NCI-H1930 (cell line): ENCODE measurements at regions not wholly inside any gene's neighbourhood (a gene's known extent, or its start where the extent isn't known, plus 50 kb on each side); places are given as distances from the start of the nearest gene placed in this dataset.
A peak's percentile ranks its signal among the peaks of the same experiment; 100 is the strongest.

Experiments used
- DNase-seq, 2 experiments: peaks; one replicate each; lab custom pipeline; 2025; lab: John Stamatoyannopoulos, UW

DNA sequence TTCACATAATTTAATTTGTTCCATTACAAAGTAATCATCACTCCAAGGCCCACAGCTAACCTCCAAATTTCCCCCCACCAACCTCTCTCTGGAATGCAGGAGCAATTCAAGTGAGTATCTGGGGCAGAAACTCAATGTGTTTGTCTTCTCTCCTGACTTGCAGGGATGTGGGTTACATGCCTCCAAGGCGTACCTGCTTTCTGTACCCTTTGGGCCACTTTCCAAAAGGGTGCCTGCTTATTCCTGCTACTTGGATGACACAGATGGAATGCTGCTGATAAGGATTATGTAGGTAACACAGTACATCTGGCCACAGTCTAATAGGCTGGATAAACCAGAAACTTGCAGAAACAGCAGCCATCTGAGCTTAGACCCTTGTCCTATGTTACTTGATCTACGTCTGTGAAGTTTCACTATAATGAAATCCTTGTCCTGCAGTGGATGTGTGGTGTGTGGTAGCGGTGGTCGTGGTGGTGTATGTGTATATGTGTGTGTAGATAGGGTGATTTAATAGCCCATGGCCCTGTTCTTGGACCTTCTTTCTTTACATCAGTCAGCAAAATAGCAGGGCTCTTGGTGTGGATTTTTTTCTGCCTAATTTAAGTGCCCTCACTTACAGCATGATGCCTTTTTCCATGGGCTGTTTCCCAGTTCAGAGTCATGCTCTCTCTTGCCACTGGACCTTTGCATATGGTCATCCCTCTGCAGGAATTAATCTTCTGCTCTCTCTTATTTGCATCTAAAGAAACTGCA, 175.9 kb downstream of the ZDHHC21 start:
- no peak for DNase-seq

DNA sequence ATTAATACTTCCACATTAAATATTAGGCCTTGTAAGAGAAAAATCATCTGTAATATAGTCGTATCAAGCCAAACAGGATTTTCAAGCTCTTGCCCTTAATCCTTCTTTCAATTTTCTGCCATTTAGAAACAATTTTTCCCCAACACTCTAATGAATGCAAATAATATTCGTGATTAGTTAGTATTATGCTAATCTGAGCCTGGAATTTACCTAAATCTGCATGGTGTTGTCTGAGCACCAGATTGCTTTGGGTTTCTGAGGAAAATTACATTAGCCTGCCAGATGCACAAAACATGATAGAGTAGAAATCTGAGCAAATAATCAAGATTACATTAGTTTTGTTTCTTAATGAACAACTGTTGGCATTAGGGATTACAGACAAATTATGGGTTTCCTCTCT, 176.6 kb downstream of the ZDHHC21 start:
- DNase-seq, result no peak

- no peak for DNase-seq
Measured at GRCh38 chr9:14515571-14516198, 177.5 kb downstream of the ZDHHC21 start.

DNA sequence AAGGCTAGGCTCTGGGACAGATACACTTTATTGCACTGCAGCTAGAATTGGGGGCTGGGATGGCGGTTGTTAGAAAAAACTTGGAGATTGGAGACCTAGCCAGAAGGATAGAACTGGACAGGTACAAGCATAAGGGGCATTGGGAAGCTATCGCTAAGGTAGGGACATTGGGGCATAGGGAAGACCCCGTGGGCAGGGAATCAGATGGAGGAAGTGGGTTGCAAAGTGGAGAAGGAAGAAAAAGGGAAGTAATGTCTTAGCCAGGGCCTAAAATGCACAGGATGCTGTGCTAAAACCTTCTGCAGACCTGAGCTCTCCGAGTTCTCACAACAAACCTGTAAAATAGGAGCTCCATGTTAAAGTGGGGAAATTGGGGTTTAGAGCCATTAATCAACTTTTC, 178.2 kb downstream of the ZDHHC21 start:
- no peak for DNase-seq

- no peak for DNase-seq
Measured at GRCh38 chr9:14512942-14513341, 180.3 kb downstream of the ZDHHC21 start.

- DNase-seq, result no peak
Measured at GRCh38 chr9:14511452-14511851, 181.8 kb downstream of the ZDHHC21 start.

- no peak for DNase-seq
Measured at GRCh38 chr9:14508884-14509283, 184.3 kb downstream of the ZDHHC21 start.

DNA sequence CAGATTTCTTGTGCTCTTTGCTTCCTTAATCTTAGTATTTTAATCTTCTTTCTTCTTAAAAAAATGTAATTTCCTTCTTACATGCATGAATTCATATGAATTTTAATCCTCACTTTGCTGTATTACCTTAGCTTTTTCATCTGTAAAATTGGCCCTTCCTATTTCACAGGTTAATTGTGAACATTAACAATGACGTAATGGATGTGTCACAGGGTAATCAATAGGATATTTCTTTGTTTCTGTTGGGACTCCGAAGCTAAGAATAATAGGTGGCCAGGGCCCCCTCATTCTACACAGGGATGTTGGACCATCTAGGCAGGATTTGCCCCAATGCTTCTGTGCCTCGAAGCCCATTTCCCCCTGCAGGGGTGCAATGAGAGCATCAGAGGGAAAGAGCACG, 187.4 kb upstream of the NFIB start:
- no peak for DNase-seq

- no peak for DNase-seq
Measured at GRCh38 chr9:14500705-14501104, 186.8 kb upstream of the NFIB start.

DNA sequence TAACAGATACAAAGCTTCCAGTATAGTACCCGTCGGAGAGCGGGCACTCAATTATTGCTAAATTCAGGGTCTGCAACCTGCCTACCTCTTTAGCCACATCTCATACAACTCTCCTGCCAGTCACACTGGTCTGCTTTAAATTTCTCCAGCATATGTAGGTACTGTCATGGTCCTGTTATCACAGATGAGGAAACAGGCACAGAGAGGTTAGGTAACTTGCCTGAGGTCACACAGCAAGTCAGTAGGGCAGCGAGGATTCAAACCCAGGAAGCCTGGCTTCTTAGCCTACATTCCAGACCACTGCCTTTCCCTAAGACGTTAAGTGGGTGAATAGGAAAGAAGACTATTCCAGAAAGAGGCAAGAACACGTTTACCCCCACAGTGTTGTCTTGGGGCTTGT, 186.0 kb upstream of the NFIB start:
- no peak for DNase-seq

DNA sequence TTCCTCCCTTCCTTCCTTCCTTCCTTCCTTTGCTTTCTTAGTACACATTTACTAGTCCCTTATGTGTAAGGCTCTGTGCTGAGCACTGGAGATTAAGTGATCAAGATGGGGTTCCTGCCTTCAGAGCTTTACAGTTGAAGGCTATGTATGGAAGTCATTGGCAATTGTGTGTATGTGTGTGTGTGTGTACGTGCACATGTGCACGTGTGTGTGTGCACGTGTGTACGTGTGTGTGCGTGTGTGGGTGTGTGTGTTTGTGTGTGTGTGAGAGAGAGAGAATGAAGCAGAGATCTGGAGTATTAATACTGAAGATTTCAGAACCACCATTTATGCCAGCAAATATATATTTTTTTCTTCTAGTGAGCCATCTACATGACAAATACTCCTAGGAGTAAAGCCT, 184.9 kb upstream of the NFIB start:
- no peak for DNase-seq

DNA sequence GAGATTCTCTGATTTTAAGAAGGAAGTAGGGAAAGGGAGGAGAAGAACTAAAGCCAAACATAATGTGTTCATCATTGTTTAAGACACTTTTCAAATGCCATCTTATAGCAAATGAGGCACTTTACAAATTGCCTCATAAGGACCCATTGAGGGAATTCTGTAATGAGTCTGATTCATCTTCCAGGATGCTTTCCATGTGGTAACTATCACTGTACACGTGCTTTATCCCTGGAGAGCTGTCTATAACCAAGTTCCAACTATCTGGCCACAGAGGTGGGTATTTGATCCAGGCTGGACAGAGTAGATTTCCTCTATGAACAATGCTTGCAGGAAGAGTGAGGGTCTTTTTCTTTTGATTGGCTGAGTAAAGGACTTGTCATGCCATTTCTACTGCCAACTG, 183.5 kb upstream of the NFIB start:
- DNase-seq, result no peak

DNA sequence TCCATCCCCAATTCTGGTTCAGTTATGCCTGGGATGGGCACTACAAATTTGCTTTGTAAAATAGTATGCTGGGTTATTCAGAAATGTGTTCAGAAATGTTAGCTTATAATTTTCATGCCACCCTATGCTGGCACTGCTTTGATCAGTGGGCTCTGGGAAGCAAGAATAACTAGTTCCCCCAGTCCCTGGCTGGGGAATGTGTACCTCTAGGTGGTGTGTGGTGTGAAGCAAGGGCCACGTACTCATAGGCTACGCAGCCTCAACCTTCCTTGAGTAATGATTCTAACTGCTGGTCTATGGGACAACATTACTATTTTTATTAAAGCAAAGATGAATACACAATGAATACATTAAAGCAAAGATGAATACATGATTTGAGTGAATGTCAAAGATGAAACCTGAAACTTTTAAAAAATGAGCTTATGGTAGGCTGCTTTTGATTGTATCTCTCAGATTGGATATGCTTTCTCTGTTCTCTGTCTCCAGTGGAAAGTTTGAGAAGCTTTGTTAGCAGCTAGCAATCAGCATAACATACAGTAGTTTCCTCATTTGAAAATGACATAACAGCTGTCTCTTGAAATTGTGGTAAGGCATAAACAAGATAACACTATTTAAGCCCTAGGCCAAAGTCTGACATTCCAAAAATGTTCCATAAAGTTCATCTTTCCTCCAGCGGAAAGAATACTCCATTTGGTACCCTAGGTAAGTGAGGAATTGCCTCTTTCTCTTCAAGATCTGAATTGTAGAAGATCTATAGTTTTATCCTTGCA, 174.7 kb upstream of the NFIB start:
- DNase-seq, result no peak

GRCh38 chr9:14487547-14488185, 173.7 kb upstream of the NFIB start:
- no peak for DNase-seq

GRCh38 chr9:14485366-14485765, 171.4 kb upstream of the NFIB start:
- DNase-seq, result no peak

DNA sequence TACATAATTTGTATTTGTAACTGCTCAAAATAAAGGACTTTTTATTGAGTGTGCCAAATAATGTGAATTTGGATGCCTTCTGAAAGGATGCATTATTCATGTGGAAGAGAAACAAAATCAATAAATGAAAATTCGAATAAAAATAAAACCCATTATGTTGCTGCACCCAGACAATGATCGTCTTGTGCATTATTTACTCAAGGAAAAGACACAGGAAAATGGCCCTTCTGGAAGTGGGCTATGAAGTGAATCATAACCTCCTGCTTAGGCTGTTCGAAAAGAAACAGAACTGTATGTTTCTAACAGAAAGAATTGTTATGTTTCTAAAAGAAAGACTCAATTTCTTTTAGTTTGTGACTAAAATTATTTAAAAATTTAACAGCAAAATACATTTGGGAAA, 168.9 kb upstream of the NFIB start:
- DNase-seq, result no peak

DNA sequence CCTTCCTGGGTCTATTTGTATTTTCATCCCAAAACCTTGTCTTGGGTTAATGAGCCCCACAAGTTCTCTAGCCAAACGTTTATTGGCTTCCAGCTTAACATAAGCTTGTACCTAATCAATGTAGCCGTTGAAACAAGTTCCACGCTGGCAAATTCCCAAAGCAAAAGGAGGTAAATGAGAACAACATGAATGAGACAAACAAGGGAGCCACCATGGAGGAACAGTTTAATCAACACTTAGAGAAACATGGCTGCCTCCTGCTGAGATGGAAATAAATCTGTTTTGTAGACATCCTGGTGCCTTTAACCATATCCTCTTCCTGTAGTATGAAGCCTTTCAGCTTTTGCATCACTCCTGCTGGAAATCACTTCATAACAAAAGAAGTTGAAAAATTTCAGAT, 166.6 kb upstream of the NFIB start:
- no peak for DNase-seq

DNA sequence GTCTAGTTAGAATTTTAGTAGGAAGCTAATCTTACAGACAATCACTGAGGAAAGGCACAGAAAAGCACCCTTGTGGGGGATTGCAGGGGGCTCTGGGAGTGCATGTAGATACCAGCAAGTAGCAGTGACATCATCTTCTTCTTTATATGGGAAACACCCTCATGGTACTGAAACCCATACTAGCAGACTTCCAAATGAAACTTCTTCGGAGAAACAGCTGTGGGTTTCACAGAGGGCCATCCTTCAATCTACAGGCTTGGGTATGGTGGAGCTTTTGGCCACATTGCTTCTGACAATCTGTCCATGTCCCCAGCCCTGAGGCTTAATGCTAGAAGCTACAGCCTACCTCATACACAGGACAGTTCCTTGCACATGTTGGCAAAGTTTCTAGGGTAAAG, 165.2 kb upstream of the NFIB start:
- DNase-seq, result peak in 1 of 2 experiments; percentile 52

DNA sequence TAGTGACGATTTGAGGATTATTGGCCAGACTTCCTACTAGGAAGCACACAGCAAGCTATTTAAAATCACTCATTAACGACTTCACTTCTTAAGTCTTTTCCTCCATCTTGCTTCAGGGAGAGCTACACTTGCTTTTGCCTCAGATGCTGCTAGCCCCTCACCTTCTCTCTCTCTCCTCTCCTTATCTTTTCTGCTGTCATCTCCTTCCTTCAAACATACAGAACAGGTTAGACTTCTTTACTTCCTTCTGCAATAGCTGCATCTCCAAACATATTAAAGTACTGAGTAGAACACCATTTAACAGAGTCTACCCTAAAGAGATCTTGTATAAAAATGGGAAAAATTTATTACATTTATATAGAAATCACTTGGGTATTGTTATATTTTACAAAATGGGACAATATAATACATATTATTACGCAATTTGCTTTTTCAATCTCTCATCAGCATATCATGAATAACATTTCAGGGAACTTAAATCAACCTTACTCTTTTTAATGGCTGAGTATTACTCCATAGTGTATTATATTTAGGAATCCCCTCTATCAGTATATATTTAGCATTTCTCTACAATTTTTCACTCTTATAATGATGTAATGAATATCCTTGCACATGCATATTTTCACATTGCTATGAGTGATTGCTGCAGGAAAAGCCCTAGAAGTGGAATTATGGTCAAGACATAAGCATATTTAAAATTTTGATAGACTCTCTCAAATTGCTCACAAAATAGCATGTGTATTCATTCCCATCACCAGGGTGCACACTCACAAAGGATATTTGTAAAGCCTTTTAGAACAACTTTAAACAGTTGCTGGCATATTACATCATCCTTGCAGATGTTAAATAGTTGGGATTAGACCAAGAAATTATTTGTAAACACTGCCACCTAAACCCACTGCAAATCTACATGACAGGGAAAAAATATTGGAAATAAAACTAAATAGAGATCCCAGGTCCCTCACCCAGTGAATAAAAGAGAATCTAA, 164.5 kb upstream of the NFIB start:
- DNase-seq, result peak in 1 of 2 experiments; percentile 80

DNA sequence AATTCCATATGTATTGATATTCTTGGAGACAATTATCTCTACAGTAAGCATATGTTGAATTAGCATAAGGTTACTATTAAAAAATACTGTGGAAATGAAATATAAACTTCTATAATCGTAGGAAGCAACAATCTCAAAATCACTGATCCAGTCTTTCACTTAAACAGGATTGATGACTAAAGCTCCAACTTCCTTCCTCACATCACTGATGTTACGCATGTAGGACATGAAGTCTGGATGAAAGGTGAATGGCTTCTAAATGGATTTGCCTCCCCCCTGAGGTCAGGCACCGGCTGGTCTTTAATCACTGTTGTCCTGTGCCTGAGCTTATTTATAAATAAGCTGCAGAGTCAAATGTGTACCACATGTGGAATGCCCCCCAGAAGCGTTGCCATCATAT, 157.1 kb upstream of the NFIB start:
- no peak for DNase-seq

DNA sequence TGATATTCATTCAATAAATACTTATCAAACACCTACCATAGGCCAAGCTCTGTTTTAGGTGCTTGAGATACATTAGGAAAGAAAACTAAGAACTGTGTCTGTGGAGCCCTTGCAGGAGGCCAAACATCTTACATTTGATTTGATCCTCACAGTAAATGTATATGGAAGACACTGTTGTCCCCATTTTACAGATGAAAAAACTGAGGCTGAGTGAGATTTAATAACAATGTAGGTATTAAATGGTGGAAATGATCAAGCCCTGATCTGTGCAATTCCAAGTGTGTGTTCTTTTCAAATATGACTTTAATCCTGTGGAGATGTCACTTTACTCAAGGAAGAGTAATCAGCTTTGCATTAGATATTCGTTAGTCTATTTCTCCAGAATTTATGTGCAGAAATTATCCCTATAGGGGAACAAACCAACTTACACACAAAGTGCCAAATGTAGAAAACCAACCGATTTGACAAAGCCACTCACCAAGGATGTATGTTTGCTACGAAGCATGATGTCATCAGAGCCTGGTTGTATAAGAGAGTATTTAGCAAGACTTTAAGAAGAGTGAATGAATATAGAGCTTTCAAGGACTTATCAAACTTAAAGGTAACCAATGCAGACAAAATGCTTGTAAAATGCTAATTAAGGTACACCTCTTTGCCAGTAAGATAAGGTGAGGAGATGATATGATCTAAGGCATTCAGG, 153.9 kb upstream of the NFIB start:
- no peak for DNase-seq
